ENCODE measurements at regions not wholly inside any gene's neighbourhood (a gene's known extent, or its start where the extent isn't known, plus 50 kb on each side); places are given as distances from the start of the nearest gene placed in this dataset.

DNA sequence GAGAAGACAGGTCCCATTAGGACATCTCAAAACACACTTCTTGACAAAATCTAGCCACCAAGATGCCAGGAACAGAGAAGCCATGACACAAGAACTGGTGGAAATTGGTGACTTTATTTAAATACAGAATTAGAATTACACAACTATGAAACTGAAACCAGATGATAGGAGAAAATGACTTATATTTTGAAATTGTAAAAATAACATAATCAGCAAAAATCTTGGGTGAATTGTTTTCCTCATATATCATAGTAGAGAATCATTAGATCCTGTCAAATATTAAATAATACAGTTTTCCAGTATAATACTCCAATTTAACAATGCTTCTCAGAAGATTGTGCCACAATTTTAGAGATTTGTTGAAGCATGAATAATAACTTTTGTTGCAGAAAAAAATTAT lies 81.5 kb upstream of the MROH9 start:
- Histone ChIP-seq H3K27ac (ENCODE audit: low read depth) (no peak overlapping the region), H4K20me1 (replicated peaks; ENCODE audit: insufficient read depth) (no peaks in the 10 kb centered on the region), H3K4me2 (no peak overlapping the region), H3K9me2 (ENCODE audit: insufficient read depth) (no peaks in the 10 kb centered on the region), H3K36me3 (ENCODE audit: insufficient read depth) (no peaks in the 10 kb centered on the region), H3K4me1 (ENCODE audit: insufficient read depth) (no peaks in the 10 kb centered on the region), H3K27me3 (ENCODE audit: insufficient read depth) (no peaks in the 10 kb centered on the region), H3K79me2 (replicated peaks; ENCODE audit: insufficient read depth) (no peaks in the 10 kb centered on the region), H2AFZ (no peak overlapping the region), H3K4me3 (no peak overlapping the region), H3F3A (replicated peaks; ENCODE audit: low read depth) (no peaks in the 10 kb centered on the region)
- no peak overlapping the region for H3K4me3 Mint-ChIP-seq
- ATAC-seq, result no peak
- no peaks in the 10 kb centered on the region for H3K4me1 Mint-ChIP-seq
- H3K9me3 Mint-ChIP-seq, result no peaks in the 10 kb centered on the region; the same call in 2 of the 3 replicates
- H3K27me3 Mint-ChIP-seq (ENCODE audit: insufficient read depth, low read depth, poor library complexity), result no peaks in the 10 kb centered on the region
- DNase-seq (ENCODE audit: low spot score), result no peak
- TF ChIP-seq, protein P1, sequence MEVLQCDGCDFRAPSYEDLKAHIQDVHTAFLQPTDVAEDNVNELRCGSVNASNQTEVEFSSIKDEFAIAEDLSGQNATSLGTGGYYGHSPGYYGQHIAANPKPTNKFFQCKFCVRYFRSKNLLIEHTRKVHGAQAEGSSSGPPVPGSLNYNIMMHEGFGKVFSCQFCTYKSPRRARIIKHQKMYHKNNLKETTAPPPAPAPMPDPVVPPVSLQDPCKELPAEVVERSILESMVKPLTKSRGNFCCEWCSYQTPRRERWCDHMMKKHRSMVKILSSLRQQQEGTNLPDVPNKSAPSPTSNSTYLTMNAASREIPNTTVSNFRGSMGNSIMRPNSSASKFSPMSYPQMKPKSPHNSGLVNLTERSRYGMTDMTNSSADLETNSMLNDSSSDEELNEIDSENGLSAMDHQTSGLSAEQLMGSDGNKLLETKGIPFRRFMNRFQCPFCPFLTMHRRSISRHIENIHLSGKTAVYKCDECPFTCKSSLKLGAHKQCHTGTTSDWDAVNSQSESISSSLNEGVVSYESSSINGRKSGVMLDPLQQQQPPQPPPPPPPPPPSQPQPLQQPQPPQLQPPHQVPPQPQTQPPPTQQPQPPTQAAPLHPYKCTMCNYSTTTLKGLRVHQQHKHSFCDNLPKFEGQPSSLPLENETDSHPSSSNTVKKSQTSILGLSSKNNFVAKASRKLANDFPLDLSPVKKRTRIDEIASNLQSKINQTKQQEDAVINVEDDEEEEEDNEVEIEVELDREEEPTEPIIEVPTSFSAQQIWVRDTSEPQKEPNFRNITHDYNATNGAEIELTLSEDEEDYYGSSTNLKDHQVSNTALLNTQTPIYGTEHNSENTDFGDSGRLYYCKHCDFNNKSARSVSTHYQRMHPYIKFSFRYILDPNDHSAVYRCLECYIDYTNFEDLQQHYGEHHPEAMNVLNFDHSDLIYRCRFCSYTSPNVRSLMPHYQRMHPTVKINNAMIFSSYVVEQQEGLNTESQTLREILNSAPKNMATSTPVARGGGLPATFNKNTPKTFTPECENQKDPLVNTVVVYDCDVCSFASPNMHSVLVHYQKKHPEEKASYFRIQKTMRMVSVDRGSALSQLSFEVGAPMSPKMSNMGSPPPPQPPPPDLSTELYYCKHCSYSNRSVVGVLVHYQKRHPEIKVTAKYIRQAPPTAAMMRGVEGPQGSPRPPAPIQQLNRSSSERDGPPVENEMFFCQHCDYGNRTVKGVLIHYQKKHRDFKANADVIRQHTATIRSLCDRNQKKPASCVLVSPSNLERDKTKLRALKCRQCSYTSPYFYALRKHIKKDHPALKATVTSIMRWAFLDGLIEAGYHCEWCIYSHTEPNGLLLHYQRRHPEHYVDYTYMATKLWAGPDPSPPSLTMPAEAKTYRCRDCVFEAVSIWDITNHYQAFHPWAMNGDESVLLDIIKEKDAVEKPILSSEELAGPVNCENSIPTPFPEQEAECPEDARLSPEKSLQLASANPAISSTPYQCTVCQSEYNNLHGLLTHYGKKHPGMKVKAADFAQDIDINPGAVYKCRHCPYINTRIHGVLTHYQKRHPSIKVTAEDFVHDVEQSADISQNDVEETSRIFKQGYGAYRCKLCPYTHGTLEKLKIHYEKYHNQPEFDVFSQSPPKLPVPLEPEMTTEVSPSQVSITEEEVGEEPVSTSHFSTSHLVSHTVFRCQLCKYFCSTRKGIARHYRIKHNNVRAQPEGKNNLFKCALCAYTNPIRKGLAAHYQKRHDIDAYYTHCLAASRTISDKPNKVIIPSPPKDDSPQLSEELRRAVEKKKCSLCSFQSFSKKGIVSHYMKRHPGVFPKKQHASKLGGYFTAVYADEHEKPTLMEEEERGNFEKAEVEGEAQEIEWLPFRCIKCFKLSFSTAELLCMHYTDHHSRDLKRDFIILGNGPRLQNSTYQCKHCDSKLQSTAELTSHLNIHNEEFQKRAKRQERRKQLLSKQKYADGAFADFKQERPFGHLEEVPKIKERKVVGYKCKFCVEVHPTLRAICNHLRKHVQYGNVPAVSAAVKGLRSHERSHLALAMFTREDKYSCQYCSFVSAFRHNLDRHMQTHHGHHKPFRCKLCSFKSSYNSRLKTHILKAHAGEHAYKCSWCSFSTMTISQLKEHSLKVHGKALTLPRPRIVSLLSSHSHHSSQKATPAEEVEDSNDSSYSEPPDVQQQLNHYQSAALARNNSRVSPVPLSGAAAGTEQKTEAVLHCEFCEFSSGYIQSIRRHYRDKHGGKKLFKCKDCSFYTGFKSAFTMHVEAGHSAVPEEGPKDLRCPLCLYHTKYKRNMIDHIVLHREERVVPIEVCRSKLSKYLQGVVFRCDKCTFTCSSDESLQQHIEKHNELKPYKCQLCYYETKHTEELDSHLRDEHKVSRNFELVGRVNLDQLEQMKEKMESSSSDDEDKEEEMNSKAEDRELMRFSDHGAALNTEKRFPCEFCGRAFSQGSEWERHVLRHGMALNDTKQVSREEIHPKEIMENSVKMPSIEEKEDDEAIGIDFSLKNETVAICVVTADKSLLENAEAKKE (CRISPR knock-in tag; IDR thresholded peaks at IDR 0.05), result no peak
- TF ChIP-seq, protein P2, sequence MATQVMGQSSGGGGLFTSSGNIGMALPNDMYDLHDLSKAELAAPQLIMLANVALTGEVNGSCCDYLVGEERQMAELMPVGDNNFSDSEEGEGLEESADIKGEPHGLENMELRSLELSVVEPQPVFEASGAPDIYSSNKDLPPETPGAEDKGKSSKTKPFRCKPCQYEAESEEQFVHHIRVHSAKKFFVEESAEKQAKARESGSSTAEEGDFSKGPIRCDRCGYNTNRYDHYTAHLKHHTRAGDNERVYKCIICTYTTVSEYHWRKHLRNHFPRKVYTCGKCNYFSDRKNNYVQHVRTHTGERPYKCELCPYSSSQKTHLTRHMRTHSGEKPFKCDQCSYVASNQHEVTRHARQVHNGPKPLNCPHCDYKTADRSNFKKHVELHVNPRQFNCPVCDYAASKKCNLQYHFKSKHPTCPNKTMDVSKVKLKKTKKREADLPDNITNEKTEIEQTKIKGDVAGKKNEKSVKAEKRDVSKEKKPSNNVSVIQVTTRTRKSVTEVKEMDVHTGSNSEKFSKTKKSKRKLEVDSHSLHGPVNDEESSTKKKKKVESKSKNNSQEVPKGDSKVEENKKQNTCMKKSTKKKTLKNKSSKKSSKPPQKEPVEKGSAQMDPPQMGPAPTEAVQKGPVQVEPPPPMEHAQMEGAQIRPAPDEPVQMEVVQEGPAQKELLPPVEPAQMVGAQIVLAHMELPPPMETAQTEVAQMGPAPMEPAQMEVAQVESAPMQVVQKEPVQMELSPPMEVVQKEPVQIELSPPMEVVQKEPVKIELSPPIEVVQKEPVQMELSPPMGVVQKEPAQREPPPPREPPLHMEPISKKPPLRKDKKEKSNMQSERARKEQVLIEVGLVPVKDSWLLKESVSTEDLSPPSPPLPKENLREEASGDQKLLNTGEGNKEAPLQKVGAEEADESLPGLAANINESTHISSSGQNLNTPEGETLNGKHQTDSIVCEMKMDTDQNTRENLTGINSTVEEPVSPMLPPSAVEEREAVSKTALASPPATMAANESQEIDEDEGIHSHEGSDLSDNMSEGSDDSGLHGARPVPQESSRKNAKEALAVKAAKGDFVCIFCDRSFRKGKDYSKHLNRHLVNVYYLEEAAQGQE (IDR thresholded peaks at IDR 0.05; ENCODE audit: unreplicated experiment), result no peak
- TF ChIP-seq, protein P3, sequence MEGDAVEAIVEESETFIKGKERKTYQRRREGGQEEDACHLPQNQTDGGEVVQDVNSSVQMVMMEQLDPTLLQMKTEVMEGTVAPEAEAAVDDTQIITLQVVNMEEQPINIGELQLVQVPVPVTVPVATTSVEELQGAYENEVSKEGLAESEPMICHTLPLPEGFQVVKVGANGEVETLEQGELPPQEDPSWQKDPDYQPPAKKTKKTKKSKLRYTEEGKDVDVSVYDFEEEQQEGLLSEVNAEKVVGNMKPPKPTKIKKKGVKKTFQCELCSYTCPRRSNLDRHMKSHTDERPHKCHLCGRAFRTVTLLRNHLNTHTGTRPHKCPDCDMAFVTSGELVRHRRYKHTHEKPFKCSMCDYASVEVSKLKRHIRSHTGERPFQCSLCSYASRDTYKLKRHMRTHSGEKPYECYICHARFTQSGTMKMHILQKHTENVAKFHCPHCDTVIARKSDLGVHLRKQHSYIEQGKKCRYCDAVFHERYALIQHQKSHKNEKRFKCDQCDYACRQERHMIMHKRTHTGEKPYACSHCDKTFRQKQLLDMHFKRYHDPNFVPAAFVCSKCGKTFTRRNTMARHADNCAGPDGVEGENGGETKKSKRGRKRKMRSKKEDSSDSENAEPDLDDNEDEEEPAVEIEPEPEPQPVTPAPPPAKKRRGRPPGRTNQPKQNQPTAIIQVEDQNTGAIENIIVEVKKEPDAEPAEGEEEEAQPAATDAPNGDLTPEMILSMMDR (conservative IDR thresholded peaks at IDR 0.05; ENCODE audit: low read depth in 2 of 2), result no peak
- TF ChIP-seq NANOG (IDR thresholded peaks at IDR 0.05; ENCODE audit: borderline replicate concordance), result no peak
- no peak for TF ChIP-seq ZNF114 (CRISPR knock-in tag; IDR thresholded peaks at IDR 0.05)
- no peak for TF ChIP-seq STAT1 (IDR thresholded peaks at IDR 0.05; ENCODE audit: unreplicated experiment)
- no peak for TF ChIP-seq JUNB (IDR thresholded peaks at IDR 0.05; ENCODE audit: unreplicated experiment)
- TF ChIP-seq EZH2phosphoT487 (IDR thresholded peaks at IDR 0.05; ENCODE audit: unreplicated experiment), result no peak
- TF ChIP-seq, protein P4, sequence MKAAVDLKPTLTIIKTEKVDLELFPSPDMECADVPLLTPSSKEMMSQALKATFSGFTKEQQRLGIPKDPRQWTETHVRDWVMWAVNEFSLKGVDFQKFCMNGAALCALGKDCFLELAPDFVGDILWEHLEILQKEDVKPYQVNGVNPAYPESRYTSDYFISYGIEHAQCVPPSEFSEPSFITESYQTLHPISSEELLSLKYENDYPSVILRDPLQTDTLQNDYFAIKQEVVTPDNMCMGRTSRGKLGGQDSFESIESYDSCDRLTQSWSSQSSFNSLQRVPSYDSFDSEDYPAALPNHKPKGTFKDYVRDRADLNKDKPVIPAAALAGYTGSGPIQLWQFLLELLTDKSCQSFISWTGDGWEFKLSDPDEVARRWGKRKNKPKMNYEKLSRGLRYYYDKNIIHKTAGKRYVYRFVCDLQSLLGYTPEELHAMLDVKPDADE (IDR thresholded peaks at IDR 0.05), result no peak
- no peak for TF ChIP-seq POLR2AphosphoS5 (IDR thresholded peaks at IDR 0.05; ENCODE audit: low read depth)
- no peak for TF ChIP-seq ZNF331 (CRISPR knock-in tag; IDR thresholded peaks at IDR 0.05; ENCODE audit: low read depth)
- no peak for TF ChIP-seq EZH2 (IDR thresholded peaks at IDR 0.05; ENCODE audit: low read depth, unreplicated experiment)
- no peak for TF ChIP-seq CREB1 (CRISPR knock-in tag; IDR thresholded peaks at IDR 0.05; ENCODE audit: low read depth)
- H3K27ac Mint-ChIP-seq, result no peak overlapping the region
- no peaks in the 10 kb centered on the region for H3K36me3 Mint-ChIP-seq (ENCODE audit: low read depth)

Measured in GM23338 (cell line).